Right cardiac atrium (tissue), 5 donors: ENCODE measurements at regions not wholly inside any gene's neighbourhood (a gene's known extent, or its start where the extent isn't known, plus 50 kb on each side); places are given as distances from the start of the nearest gene placed in this dataset.

Source experiments
- ATAC-seq, 2 donors: fragments of 200-7000 bp; cut with Tn5 transposase; one replicate each; pipeline versions ENCODE4 v1.8.0 to v1.9.1; 2020; ENCODE audit warnings: moderate library complexity in 2 of 2, mild to moderate bottlenecking in 1 of 2
- DNase-seq, 3 donors: peaks; one replicate each; pipeline ENCODE4 v3.0.0-alpha.2; 2020
- H3K27ac ChIP-seq: one replicate; pipeline ENCODE4 v1.5.1; 2013; ENCODE audit warnings: mild to moderate bottlenecking, low read length, control low read depth, moderate library complexity
- H3K27me3 ChIP-seq: one replicate; pipeline ENCODE4 v1.6.1; 2013; ENCODE audit not compliant: control insufficient read depth, insufficient read depth
- H3K4me1 ChIP-seq: one replicate; pipeline ENCODE4 v1.6.1; 2013; ENCODE audit warnings: low read length; ENCODE audit not compliant: control insufficient read depth, insufficient read depth
- H3K4me3 ChIP-seq: one replicate; pipeline ENCODE4 v1.5.1; 2013; ENCODE audit warnings: low read length, control low read depth
- H3K9me3 ChIP-seq: one replicate; pipeline ENCODE4 v1.6.1; 2013; ENCODE audit warnings: low read length; ENCODE audit not compliant: control insufficient read depth
- WGBS: extraction: QIAGEN DNeasy Blood & Tissue Kit; methylation state at CpG from one replicate; pipeline ENCODE4 v1.1.7; 2013; 5-methylcytosine and 5-hydroxymethylcytosine counted together
- intact Hi-C, 4 donors: fragments of 100-400 bp; cut with DNase I; formaldehyde crosslinking; loops; one replicate each; pipeline versions ENCODE4 v1.11.0 to v1.14.0; 2022 to 2023
- donor health status: healthy with polysubstance abuse.
- donor health status: DM: no; HTN: yes; CAD: no.
- donor health status: DM: no; HTN: no; CAD: no.
- donor health status: DM: no; HTN: yes; CAD: no; lungs with severe emphysema.
- donor health status: DM: yes; HTN: yes; CAD: no.

GRCh38 chrX:121782976-121783375, 735.6 kb downstream of the GLUD2 start:
- DNase-seq (no peak), ATAC-seq (no peak)
- 68% methylated on average over 3 of the region's 3 CpGs for WGBS
- Histone ChIP-seq H3K27me3 (no peaks in the 10 kb centered on the region), H3K27ac (no peak overlapping the region), H3K4me1 (no peaks in the 10 kb centered on the region), H3K4me3 (no peak overlapping the region), H3K9me3 (no peaks in the 10 kb centered on the region)
- intact Hi-C loops = no loop called here

GRCh38 chrX:121802881-121803412, 755.5 kb downstream of the GLUD2 start:
- no peaks in the 10 kb centered on the region for H3K27me3 ChIP-seq
- ATAC-seq (no peak), DNase-seq (no peak)
- no peaks in the 10 kb centered on the region for H3K4me1 ChIP-seq
- 75% methylated on average over 7 of the region's 7 CpGs for WGBS
- H3K4me3 ChIP-seq = no peak overlapping the region
- H3K9me3 ChIP-seq = no peaks in the 10 kb centered on the region
- intact Hi-C loops = no loop called here
- no peak overlapping the region for H3K27ac ChIP-seq

- intact Hi-C loops = no loop called here
- DNase-seq (no peak), ATAC-seq (no peak)
- no peak overlapping the region for H3K27ac ChIP-seq
- H3K4me1 ChIP-seq = no peaks in the 10 kb centered on the region
- H3K9me3 ChIP-seq = no peaks in the 10 kb centered on the region
- no peak overlapping the region for H3K4me3 ChIP-seq
- 76% methylated on average over 2 of the region's 2 CpGs for WGBS
- no peaks in the 10 kb centered on the region for H3K27me3 ChIP-seq
Measured at GRCh38 chrX:121823406-121823805, 776.0 kb downstream of the GLUD2 start.

- Histone ChIP-seq H3K4me3 (no peak overlapping the region), H3K9me3 (no peaks in the 10 kb centered on the region), H3K4me1 (no peaks in the 10 kb centered on the region), H3K27ac (no peak overlapping the region), H3K27me3 (no peaks in the 10 kb centered on the region)
- DNase-seq (no peak), ATAC-seq (no peak)
- 42% methylated on average over 2 of the region's 2 CpGs for WGBS
- intact Hi-C loops = no loop called here
Measured at GRCh38 chrX:121831601-121832000, 784.2 kb downstream of the GLUD2 start.

GRCh38 chrX:121832446-121832845, 785.0 kb downstream of the GLUD2 start:
- intact Hi-C loops = no loop called here
- Histone ChIP-seq H3K27me3 (no peaks in the 10 kb centered on the region), H3K4me3 (no peak overlapping the region), H3K4me1 (no peaks in the 10 kb centered on the region), H3K27ac (no peak overlapping the region), H3K9me3 (no peaks in the 10 kb centered on the region)
- DNase-seq = no peak
- no peak for ATAC-seq
- 63% methylated on average over 1 of the region's 1 CpG for WGBS

- H3K4me3 ChIP-seq = no peak overlapping the region
- DNase-seq (no peak), ATAC-seq (no peak)
- no peaks in the 10 kb centered on the region for H3K27me3 ChIP-seq
- 57% methylated on average over 1 of the region's 1 CpG for WGBS
- intact Hi-C loops = no loop called here
- no peaks in the 10 kb centered on the region for H3K9me3 ChIP-seq
- no peaks in the 10 kb centered on the region for H3K4me1 ChIP-seq
- H3K27ac ChIP-seq = no peak overlapping the region
Measured at GRCh38 chrX:121836000-121836399, 788.6 kb downstream of the GLUD2 start.

GRCh38 chrX:121851033-121851432, 803.6 kb downstream of the GLUD2 start:
- Histone ChIP-seq H3K9me3 (no peaks in the 10 kb centered on the region), H3K4me1 (no peaks in the 10 kb centered on the region), H3K4me3 (no peak overlapping the region), H3K27ac (no peak overlapping the region), H3K27me3 (no peaks in the 10 kb centered on the region)
- intact Hi-C loops = no loop called here
- DNase-seq (no peak), ATAC-seq (no peak)
- 72% methylated on average over 2 of the region's 2 CpGs for WGBS

GRCh38 chrX:121853762-121854613, 806.6 kb downstream of the GLUD2 start:
- DNase-seq = peak in 2 of 3 donors; percentile 9 to 24
- H3K4me1 ChIP-seq = no peaks in the 10 kb centered on the region
- H3K27me3 ChIP-seq = no peaks in the 10 kb centered on the region
- 90% methylated on average over 27 of the region's 27 CpGs for WGBS
- H3K4me3 ChIP-seq = no peak overlapping the region
- H3K9me3 ChIP-seq = no peaks in the 10 kb centered on the region
- no peak overlapping the region for H3K27ac ChIP-seq
- intact Hi-C loops = no loop called here
- no peak for ATAC-seq

GRCh38 chrX:121854614-121854911, 807.2 kb downstream of the GLUD2 start:
- no peaks in the 10 kb centered on the region for H3K4me1 ChIP-seq
- intact Hi-C loops = no loop called here
- H3K27ac ChIP-seq = no peak overlapping the region
- no peak overlapping the region for H3K4me3 ChIP-seq
- WGBS = 81% methylated on average over 5 of the region's 5 CpGs
- no peaks in the 10 kb centered on the region for H3K9me3 ChIP-seq
- H3K27me3 ChIP-seq = no peaks in the 10 kb centered on the region
- ATAC-seq = no peak
- DNase-seq = no peak

- no peaks in the 10 kb centered on the region for H3K9me3 ChIP-seq
- H3K4me3 ChIP-seq = no peak overlapping the region
- WGBS = 89% methylated on average over 8 of the region's 8 CpGs
- H3K27me3 ChIP-seq = no peaks in the 10 kb centered on the region
- DNase-seq (no peak), ATAC-seq (no peak)
- no peak overlapping the region for H3K27ac ChIP-seq
- intact Hi-C loops = no loop called here
- no peaks in the 10 kb centered on the region for H3K4me1 ChIP-seq
Measured at GRCh38 chrX:121858867-121859647, 811.6 kb downstream of the GLUD2 start.

- Histone ChIP-seq H3K9me3 (no peaks in the 10 kb centered on the region), H3K4me1 (no peaks in the 10 kb centered on the region), H3K27me3 (no peaks in the 10 kb centered on the region), H3K27ac (no peak overlapping the region), H3K4me3 (no peak overlapping the region)
- no peak for ATAC-seq
- WGBS = 45% methylated on average over 7 of the region's 7 CpGs
- DNase-seq = no peak
- intact Hi-C loops = no loop called here
Measured at GRCh38 chrX:121863976-121864375, 816.6 kb downstream of the GLUD2 start.
